IMR-90 (cell line): ENCODE measurements at regions not wholly inside any gene's neighbourhood (a gene's known extent, or its start where the extent isn't known, plus 50 kb on each side); places are given as distances from the start of the nearest gene placed in this dataset.

ENCODE experiments used
- ATAC-seq: fragments of 200-7000 bp; cut with Tn5 transposase; 2 replicates; pipeline ENCODE4 v1.9.1; 2020; ENCODE audit warnings: low read depth, mild to moderate bottlenecking, moderate library complexity
- BruUV-seq: library from RNA; stranded (reverse); fragments of 400-500 nt; replicated peaks from 2 replicates; lab custom pipeline; 2021; lab: Mats Ljungman, UMichigan
- CTCF ChIA-PET: fragments of 300-600 bp; formaldehyde crosslinking; extraction: SDS; loops from one replicate; lab custom pipeline; 2021; ENCODE audit warnings: antibody characterized with exemption; lab: Yijun Ruan, JAX
- POLR2A ChIA-PET: fragments of 300-600 bp; sonication (Branson Sonifier 250); formaldehyde crosslinking; loops from one replicate; lab custom pipeline; 2022; ENCODE audit warnings: antibody characterized with exemption; ENCODE audit not compliant: unreplicated experiment; lab: Charles Lee
- DNase-seq: peaks from one replicate; pipeline ENCODE4 v3.0.0; 2013
- H2AFZ ChIP-seq: replicated peaks from 2 replicates; pipeline ENCODE3; 2013; ENCODE audit warnings: low read length, mild to moderate bottlenecking; ENCODE audit not compliant: poor library complexity
- H2AK5ac ChIP-seq: 2 replicates; pipeline ENCODE4 v1.6.1; 2013; ENCODE audit warnings: low read depth, low read length, inconsistent platforms
- H2AK9ac ChIP-seq: replicated peaks from 2 replicates; pipeline ENCODE3; 2013; ENCODE audit warnings: mild to moderate bottlenecking, low read depth, low read length, moderate library complexity; ENCODE audit not compliant: poor library complexity
- H2BK120ac ChIP-seq: 2 replicates; pipeline ENCODE4 v1.6.1; 2013; ENCODE audit warnings: low read depth, low read length, inconsistent platforms
- H2BK15ac ChIP-seq: 3 replicates; pipeline ENCODE4 v1.6.1; 2013; ENCODE audit warnings: low read depth, low read length, inconsistent platforms
- H2BK20ac ChIP-seq: 2 replicates; pipeline ENCODE4 v1.6.1; 2013; ENCODE audit warnings: low read depth, mild to moderate bottlenecking, inconsistent platforms, low read length, moderate library complexity
- H2BK5ac ChIP-seq: 2 replicates; pipeline ENCODE4 v1.6.1; 2013; ENCODE audit warnings: mild to moderate bottlenecking, low read depth, low read length, inconsistent platforms; ENCODE audit not compliant: poor library complexity, severe bottlenecking
- H3K14ac ChIP-seq: replicated peaks from 2 replicates; pipeline ENCODE4 v1.6.1; 2013; ENCODE audit warnings: low read depth, low read length, inconsistent platforms
- H3K18ac ChIP-seq: 2 replicates; pipeline ENCODE4 v1.6.1; 2013; ENCODE audit warnings: low read depth, low read length, control low read depth
- H3K23ac ChIP-seq: 2 replicates; pipeline ENCODE4 v1.6.1; 2013; ENCODE audit warnings: low read depth, low read length, inconsistent platforms
- H3K27ac ChIP-seq: 2 replicates; pipeline ENCODE4 v1.5.1; 2013; ENCODE audit warnings: mild to moderate bottlenecking, control low read depth, low read length; ENCODE audit not compliant: insufficient read depth
- H3K27me3 ChIP-seq: 2 replicates; pipeline ENCODE4 v1.6.1; 2013; ENCODE audit warnings: low read length; ENCODE audit not compliant: control insufficient read depth, insufficient read depth
- H3K36me3 ChIP-seq: 2 replicates; pipeline ENCODE4 v1.6.1; 2013; ENCODE audit warnings: low read length, mixed read lengths; ENCODE audit not compliant: control insufficient read depth, insufficient read depth
- H3K4ac ChIP-seq: 2 replicates; pipeline ENCODE4 v1.6.1; 2013; ENCODE audit warnings: low read depth, low read length, inconsistent platforms
- H3K4me1 ChIP-seq: 2 replicates; pipeline ENCODE4 v1.6.1; 2013; ENCODE audit warnings: low read length, mixed read lengths; ENCODE audit not compliant: control insufficient read depth, insufficient read depth
- H3K4me2 ChIP-seq: 2 replicates; pipeline ENCODE4 v1.6.1; 2013; ENCODE audit warnings: low read depth, mild to moderate bottlenecking, control low read depth, low read length, moderate library complexity
- H3K4me3 ChIP-seq: 2 replicates; pipeline ENCODE4 v1.5.1; 2013; ENCODE audit warnings: low read depth, mild to moderate bottlenecking, control low read depth, low read length, moderate library complexity; ENCODE audit not compliant: insufficient read depth
- H3K56ac ChIP-seq: 2 replicates; pipeline ENCODE4 v1.6.1; 2013; ENCODE audit warnings: low read length, inconsistent platforms; ENCODE audit not compliant: insufficient read depth; ENCODE audit errors: extremely low read depth
- H3K79me1 ChIP-seq, 2 experiments: 2 replicates each; pipeline ENCODE4 v1.6.1; 2013; ENCODE audit warnings: low read length in 2 of 2, inconsistent platforms in 1 of 2, low read depth in 1 of 2
- H3K9ac ChIP-seq: 2 replicates; pipeline ENCODE4 v1.6.1; 2013; ENCODE audit warnings: low read depth, low read length, control low read depth
- H3K9me1 ChIP-seq: 2 replicates; pipeline ENCODE4 v1.6.1; 2013; ENCODE audit warnings: low read length, inconsistent platforms; ENCODE audit not compliant: insufficient read depth
- H3K9me3 ChIP-seq: 2 replicates; pipeline ENCODE4 v1.6.1; 2013; ENCODE audit warnings: low read length; ENCODE audit not compliant: control insufficient read depth, insufficient read depth
- H4K20me1 ChIP-seq: 2 replicates; pipeline ENCODE4 v1.6.1; 2013; ENCODE audit warnings: low read length, inconsistent platforms; ENCODE audit not compliant: insufficient read depth
- H4K5ac ChIP-seq: 2 replicates; pipeline ENCODE4 v1.6.1; 2013; ENCODE audit warnings: mild to moderate bottlenecking, low read depth, low read length, control low read depth
- H4K8ac ChIP-seq, 2 experiments: 2 replicates each; pipeline ENCODE4 v1.6.1; 2013; ENCODE audit warnings: low read depth in 2 of 2, low read length in 2 of 2, control low read depth in 1 of 2, inconsistent platforms in 1 of 2
- H4K91ac ChIP-seq: 2 replicates; pipeline ENCODE4 v1.6.1; 2013; ENCODE audit warnings: low read depth, low read length, inconsistent platforms; ENCODE audit not compliant: insufficient read depth
- CHD1 ChIP-seq: IDR thresholded peaks from 2 replicates; pipeline ENCODE4 v1.6.1; 2012; ENCODE audit warnings: low read depth, low read length, improper control_type of control experiment
- MXI1 ChIP-seq: IDR thresholded peaks from 2 replicates; pipeline ENCODE4 v1.6.1; 2012; ENCODE audit warnings: low read depth, mild to moderate bottlenecking, low read length, moderate library complexity, borderline replicate concordance
- WGBS, 2 experiments: methylation state at CpG; one replicate each; pipeline versions ENCODE4 v1.1.5 to v1.1.7; 2013; ENCODE audit warnings: missing lambda C conversion rate in 2 of 2; ENCODE audit not compliant: insufficient read length in 1 of 2; ENCODE audit errors: extremely low coverage in 2 of 2; 5-methylcytosine and 5-hydroxymethylcytosine counted together
- dilution Hi-C: fragments of 300-500 bp; cut with HindIII; formaldehyde crosslinking; loops from one replicate; pipeline ENCODE4 v1.14.3; 2018; ENCODE audit warnings: low sequenced_read_pairs; ENCODE audit not compliant: unreplicated experiment
- in situ Hi-C: fragments of 300-500 bp; cut with MboI; formaldehyde crosslinking; loops from 3 replicates; pipeline ENCODE4 v1.14.3; 2019; ENCODE audit warnings: low sequenced_read_pairs, inconsistent platforms, mixed read lengths
- intact Hi-C: fragments of 100-400 bp; cut with micrococcal nuclease; formaldehyde crosslinking; loops from 2 replicates; pipeline ENCODE4 v1.10.0; 2022

- TF ChIP-seq CHD1 = no peak
These were observed 199.5 kb upstream of the CLINT1 start (continued) for GRCh38 chr5:158058208-158059120.

DNA sequence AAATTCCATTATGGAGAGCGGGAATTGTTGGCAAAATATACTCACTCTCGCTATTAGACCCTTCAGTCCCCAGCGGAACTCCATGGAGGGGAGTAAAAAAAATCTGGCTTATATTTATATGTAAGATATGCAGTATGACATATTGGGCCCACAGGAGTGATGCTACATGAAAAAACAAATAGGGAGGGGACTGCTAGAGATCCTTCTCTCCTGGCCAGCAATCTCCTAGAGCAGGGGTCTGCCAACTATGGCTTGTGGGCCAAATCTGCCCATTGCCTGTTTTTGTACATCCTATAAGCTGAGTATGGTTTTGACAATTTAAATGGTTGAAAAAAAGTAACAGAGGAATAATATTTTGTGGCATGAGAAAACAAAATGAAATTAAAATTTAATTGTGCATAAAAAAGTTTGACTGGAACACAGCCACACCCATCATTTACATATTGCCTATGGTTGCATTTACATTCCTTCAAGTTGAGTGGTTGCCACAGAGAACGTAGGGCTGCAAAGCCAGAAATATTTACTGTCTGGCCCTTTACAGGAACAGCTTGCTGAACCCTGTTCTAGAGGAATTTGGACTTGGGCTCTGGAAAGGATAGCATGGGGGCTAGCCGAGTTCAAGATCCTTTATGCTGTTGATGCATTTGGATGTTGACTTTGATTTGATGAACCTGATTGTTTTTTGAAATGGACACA, 197.3 kb upstream of the CLINT1 start:
- DNase-seq = peak; percentile 21
- intact Hi-C loops = no loop called here
- ATAC-seq = peak; percentile 49
- Histone ChIP-seq H3K56ac (no peak overlapping the region), H3K36me3 (no peaks in the 10 kb centered on the region), H2BK15ac (no peak overlapping the region), H3K18ac (no peak overlapping the region), H3K4me2 (no peak overlapping the region), H2BK120ac (no peak overlapping the region), H3K9ac (no peak overlapping the region), H2AK5ac (no peak overlapping the region), H2AK9ac (no peak overlapping the region), H3K14ac (no peak overlapping the region), H4K8ac (no peak overlapping the region), H4K5ac (no peak overlapping the region), H2BK20ac (no peak overlapping the region), H3K4ac (no peak overlapping the region), H3K4me3 (no peak overlapping the region), H4K20me1 (no peaks in the 10 kb centered on the region), H2BK5ac (no peak overlapping the region), H3K4me1 (peaks cover 3% of the 10 kb centered on the region; the same call in 1 of the 2 replicates), H3K27ac (no peak overlapping the region), H3K27me3 (no peaks in the 10 kb centered on the region), H3K9me3 (no peaks in the 10 kb centered on the region), H4K91ac (no peak overlapping the region), H3K23ac (no peak overlapping the region), H3K9me1 (no peaks in the 10 kb centered on the region), H2AFZ (no peak overlapping the region), H3K79me1 (no peaks in the 10 kb centered on the region)
- BruUV-seq = no TSS peak
- in situ Hi-C loops = no loop called here
- WGBS, 2 experiments = no CpG with 5 or more reads among the region's 5 CpGs
- dilution Hi-C loops = no loop called here
- no peak for TF ChIP-seq MXI1
- POLR2A ChIA-PET = no interaction called here
- CTCF ChIA-PET = interaction anchor here (0.7 kb wide), 1 partner anchor 19 kb away, joined by 3 read pairs; no protein-coding TSS in a partner anchor
